T-helper 2 cell treated with Interferon-gamma antibody and Interleukin-4, amounts not matched to agents 5 μg/mL and 100 μg/mL, for 36 hours (primary cell): ENCODE measurements at regions not wholly inside any gene's neighbourhood (a gene's known extent, or its start where the extent isn't known, plus 50 kb on each side); places are given as distances from the start of the nearest gene placed in this dataset.

Experiments used
- DNase-seq: peaks from one replicate; pipeline ENCODE4 v3.0.0; 2021; ENCODE audit warnings: low spot score
- H3K27ac Mint-ChIP-seq: one replicate; pipeline ENCODE4 v1.8.0; 2021; ENCODE audit warnings: mild to moderate bottlenecking, mixed read lengths
- H3K27me3 Mint-ChIP-seq: one replicate; pipeline ENCODE4 v1.8.0; 2021; ENCODE audit warnings: low read depth, mixed read lengths
- H3K36me3 Mint-ChIP-seq: one replicate; pipeline ENCODE4 v1.8.0; 2021; ENCODE audit warnings: low read depth, mixed read lengths
- H3K4me1 Mint-ChIP-seq: one replicate; pipeline ENCODE4 v1.8.0; 2021; ENCODE audit warnings: low read depth, mixed read lengths
- H3K4me3 Mint-ChIP-seq: one replicate; pipeline ENCODE4 v1.8.0; 2022; ENCODE audit warnings: mild to moderate bottlenecking, moderate library complexity, mixed read lengths
- H3K9me3 Mint-ChIP-seq: one replicate; pipeline ENCODE4 v1.8.0; 2021; ENCODE audit warnings: mixed read lengths

DNA sequence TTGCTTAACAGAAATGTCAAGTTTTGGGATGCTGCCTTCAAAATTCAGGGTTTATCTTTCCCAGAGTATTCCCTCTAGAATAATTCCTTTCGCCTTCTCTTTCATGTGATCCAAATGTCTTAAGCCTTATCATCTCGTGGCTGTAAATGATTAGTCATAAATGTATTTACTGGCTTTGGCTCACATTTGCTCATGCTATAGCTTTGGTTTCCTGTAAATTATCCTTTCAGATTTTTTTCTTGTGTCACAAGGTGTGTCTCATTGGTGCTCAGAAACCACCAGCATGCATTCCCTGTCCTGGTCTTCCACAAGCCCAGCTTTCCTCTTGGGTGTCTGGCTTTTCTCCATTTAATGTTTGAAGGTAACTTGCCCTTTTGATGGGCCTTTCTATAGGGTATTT lies 692.7 kb upstream of the ALCAM start:
- Mint-ChIP-seq H3K4me1 (no peaks in the 10 kb centered on the region), H3K9me3 (no peaks in the 10 kb centered on the region), H3K27me3 (no peaks in the 10 kb centered on the region), H3K27ac (no peak overlapping the region), H3K4me3 (no peak overlapping the region), H3K36me3 (no peaks in the 10 kb centered on the region)
- DNase-seq, result no peak

DNA sequence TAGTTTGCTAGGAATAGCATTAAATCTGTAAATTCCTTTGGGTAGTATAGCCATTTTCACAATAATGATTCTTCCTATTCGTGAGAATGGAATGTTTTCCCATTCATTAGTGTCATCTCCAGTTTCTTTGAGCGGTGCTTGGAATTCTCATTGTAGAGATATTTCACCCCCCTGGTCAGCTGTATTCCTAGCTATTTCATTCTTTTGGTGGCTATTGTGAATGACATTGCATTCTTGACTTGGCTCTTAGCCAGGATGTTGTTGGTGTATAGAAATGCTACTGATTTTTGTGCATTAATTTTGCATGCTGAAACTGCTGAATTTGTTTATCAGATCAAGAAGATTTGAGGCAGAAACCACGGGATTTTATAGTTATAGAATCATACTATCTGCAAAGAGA lies 690.5 kb upstream of the ALCAM start:
- no peak overlapping the region for H3K27ac Mint-ChIP-seq
- DNase-seq, result no peak
- no peaks in the 10 kb centered on the region for H3K9me3 Mint-ChIP-seq
- no peaks in the 10 kb centered on the region for H3K27me3 Mint-ChIP-seq
- no peaks in the 10 kb centered on the region for H3K36me3 Mint-ChIP-seq
- H3K4me3 Mint-ChIP-seq, result no peak overlapping the region
- no peaks in the 10 kb centered on the region for H3K4me1 Mint-ChIP-seq

GRCh38 chr3:104677932-104678331 lies 688.8 kb upstream of the ALCAM start:
- Mint-ChIP-seq H3K27ac (no peak overlapping the region), H3K27me3 (no peaks in the 10 kb centered on the region), H3K36me3 (no peaks in the 10 kb centered on the region), H3K4me1 (no peaks in the 10 kb centered on the region), H3K4me3 (no peak overlapping the region), H3K9me3 (no peaks in the 10 kb centered on the region)
- DNase-seq, result no peak

DNA sequence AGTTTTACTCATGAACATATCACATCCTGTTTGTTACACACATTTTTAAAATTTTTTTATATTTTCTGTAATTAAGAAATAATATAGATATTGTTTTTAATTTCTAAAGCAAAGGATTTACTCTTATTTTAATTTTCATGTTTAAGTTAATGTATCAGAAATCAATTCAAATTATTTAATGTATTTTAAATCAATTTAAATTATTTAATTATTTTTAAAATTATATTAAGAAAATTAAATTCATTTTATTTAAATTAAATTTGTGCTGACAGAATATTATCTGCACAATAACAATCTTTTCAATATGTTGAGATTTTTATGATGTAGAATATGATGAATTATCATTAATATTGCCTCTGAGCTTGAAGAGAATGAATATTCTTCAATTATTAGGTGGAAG lies 681.2 kb upstream of the ALCAM start:
- Mint-ChIP-seq H3K4me3 (no peak overlapping the region), H3K27me3 (no peaks in the 10 kb centered on the region), H3K4me1 (no peaks in the 10 kb centered on the region), H3K9me3 (peaks cover 4% of the 10 kb centered on the region), H3K27ac (no peak overlapping the region), H3K36me3 (no peaks in the 10 kb centered on the region)
- DNase-seq, result no peak

DNA sequence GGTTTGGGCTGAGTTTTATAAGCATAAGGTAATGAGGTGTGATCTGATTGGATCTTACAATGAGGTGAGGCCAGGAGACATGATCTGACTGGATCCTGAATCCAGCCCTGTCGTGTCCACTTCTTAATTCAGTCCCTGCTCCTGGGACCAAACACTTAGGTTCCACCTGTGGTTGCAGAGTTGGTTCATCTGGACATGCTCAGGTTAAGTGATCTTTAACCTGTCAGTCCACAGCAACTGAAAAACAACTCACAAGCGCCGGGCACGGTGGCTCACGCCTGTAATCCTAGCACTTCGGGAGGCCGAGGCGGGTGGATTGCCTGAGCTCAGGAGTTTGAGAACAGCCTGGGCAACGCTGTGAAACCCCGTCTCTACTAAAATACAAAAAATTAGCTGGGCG lies 679.3 kb upstream of the ALCAM start:
- DNase-seq, result no peak
- Mint-ChIP-seq H3K4me3 (no peak overlapping the region), H3K27ac (no peak overlapping the region), H3K9me3 (peaks cover 4% of the 10 kb centered on the region), H3K4me1 (no peaks in the 10 kb centered on the region), H3K27me3 (no peaks in the 10 kb centered on the region), H3K36me3 (no peaks in the 10 kb centered on the region)

DNA sequence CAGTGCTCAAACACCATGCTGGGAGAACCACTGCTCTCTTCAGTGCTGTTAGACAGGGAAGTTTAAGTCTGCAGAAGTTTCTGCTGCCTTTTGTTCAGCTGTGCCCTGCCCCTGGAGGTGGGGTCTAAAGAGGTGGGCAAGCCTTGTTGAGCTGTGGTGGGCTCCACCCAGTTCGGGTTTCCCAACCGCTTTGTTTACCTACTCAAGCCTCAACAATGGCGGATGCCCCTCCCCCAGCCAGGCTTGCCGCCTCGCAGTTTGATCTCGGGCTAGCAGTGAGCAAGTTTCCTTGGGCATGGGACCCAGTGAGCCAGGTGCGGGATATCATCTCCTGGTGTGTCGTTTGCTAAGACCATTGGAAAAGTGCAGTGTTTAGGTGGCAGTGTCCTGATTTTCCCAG lies 670.2 kb upstream of the ALCAM start:
- Mint-ChIP-seq H3K27me3 (no peaks in the 10 kb centered on the region), H3K4me1 (no peaks in the 10 kb centered on the region), H3K4me3 (no peak overlapping the region), H3K27ac (no peak overlapping the region), H3K9me3 (no peaks in the 10 kb centered on the region), H3K36me3 (no peaks in the 10 kb centered on the region)
- DNase-seq, result no peak

DNA sequence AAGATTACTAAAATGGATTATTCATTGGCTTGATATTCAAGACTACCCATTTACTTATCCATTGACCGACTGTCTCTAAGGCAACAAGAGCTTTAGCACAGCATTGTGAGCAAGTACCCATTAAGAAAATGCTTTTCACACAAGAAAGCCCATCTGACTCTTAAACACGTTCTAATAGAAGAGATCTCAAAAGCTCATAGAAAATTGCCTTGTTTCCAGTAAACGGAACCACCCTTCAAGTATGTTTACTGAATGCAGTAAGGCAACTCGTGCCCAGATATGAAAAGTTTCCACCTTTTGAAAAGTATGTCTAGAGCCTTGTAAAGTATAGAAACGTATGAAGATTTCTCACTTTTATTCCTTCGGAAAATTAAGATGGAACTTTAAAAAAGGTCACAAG lies 655.3 kb upstream of the ALCAM start:
- H3K4me1 Mint-ChIP-seq, result no peaks in the 10 kb centered on the region
- no peak for DNase-seq
- H3K4me3 Mint-ChIP-seq, result no peak overlapping the region
- no peaks in the 10 kb centered on the region for H3K36me3 Mint-ChIP-seq
- H3K27me3 Mint-ChIP-seq, result no peaks in the 10 kb centered on the region
- no peaks in the 10 kb centered on the region for H3K9me3 Mint-ChIP-seq
- H3K27ac Mint-ChIP-seq, result no peak overlapping the region

- H3K27me3 Mint-ChIP-seq, result no peaks in the 10 kb centered on the region
Observed at GRCh38 chr3:104715972-104716371, 650.7 kb upstream of the ALCAM start.

DNA sequence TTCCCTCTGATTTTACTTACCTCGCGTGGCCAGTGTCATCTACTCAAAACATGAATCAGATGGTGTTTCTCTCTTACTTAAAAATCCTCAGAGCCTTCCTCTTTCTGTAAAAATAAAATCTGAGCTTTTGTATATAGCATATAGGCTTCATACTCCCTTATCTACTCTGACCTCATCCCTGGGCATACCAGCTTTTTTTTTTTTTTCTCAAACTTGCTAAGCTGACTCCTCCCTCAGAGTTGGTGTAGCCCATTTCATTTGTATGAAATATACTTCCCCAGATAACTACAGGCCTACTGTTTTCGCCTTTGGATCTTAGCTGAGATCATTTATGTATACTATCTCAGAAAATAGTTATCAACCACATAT lies 648.9 kb upstream of the ALCAM start:
- H3K4me3 Mint-ChIP-seq, result no peak overlapping the region
- H3K4me1 Mint-ChIP-seq, result no peaks in the 10 kb centered on the region
- no peaks in the 10 kb centered on the region for H3K9me3 Mint-ChIP-seq
- H3K27me3 Mint-ChIP-seq, result no peaks in the 10 kb centered on the region
- no peak overlapping the region for H3K27ac Mint-ChIP-seq
- DNase-seq, result no peak
- no peaks in the 10 kb centered on the region for H3K36me3 Mint-ChIP-seq

More at GRCh38 chr3:104715972-104716371, 650.7 kb upstream of the ALCAM start:
- DNase-seq, result no peak
- Mint-ChIP-seq H3K27ac (no peak overlapping the region), H3K36me3 (no peaks in the 10 kb centered on the region), H3K4me3 (no peak overlapping the region), H3K9me3 (no peaks in the 10 kb centered on the region), H3K4me1 (no peaks in the 10 kb centered on the region)

GRCh38 chr3:104723000-104723399 lies 643.7 kb upstream of the ALCAM start:
- Mint-ChIP-seq H3K4me3 (no peak overlapping the region), H3K9me3 (no peaks in the 10 kb centered on the region), H3K36me3 (no peaks in the 10 kb centered on the region), H3K4me1 (no peaks in the 10 kb centered on the region), H3K27ac (no peak overlapping the region), H3K27me3 (no peaks in the 10 kb centered on the region)
- DNase-seq, result no peak

DNA sequence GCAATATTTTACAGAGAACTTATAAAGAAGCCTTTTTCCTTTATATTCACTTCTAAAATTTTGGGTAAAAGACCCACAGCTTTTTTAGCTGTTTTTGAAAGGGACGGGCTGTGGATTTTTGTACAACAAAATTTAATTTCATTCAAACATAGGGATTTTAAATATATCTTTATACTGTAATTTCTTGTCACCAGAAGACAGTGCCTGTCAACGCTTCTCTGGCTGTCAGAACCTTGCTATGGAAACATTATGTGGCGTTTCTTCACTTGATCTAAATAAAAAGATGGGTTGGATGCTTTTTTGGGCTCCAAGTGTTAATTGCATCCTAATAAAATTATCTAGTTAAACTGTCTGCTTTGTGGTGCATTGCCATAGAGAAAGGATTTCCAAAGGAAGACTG lies 635.6 kb upstream of the ALCAM start:
- no peaks in the 10 kb centered on the region for H3K9me3 Mint-ChIP-seq
- H3K27me3 Mint-ChIP-seq, result no peaks in the 10 kb centered on the region
- no peak overlapping the region for H3K4me3 Mint-ChIP-seq
- no peak for DNase-seq
- no peak overlapping the region for H3K27ac Mint-ChIP-seq
- no peaks in the 10 kb centered on the region for H3K36me3 Mint-ChIP-seq
- H3K4me1 Mint-ChIP-seq, result no peaks in the 10 kb centered on the region

GRCh38 chr3:104734627-104735026 lies 632.1 kb upstream of the ALCAM start:
- Mint-ChIP-seq H3K27me3 (no peaks in the 10 kb centered on the region), H3K36me3 (no peaks in the 10 kb centered on the region), H3K4me1 (no peaks in the 10 kb centered on the region), H3K9me3 (no peaks in the 10 kb centered on the region), H3K4me3 (no peak overlapping the region), H3K27ac (no peak overlapping the region)
- DNase-seq, result no peak

DNA sequence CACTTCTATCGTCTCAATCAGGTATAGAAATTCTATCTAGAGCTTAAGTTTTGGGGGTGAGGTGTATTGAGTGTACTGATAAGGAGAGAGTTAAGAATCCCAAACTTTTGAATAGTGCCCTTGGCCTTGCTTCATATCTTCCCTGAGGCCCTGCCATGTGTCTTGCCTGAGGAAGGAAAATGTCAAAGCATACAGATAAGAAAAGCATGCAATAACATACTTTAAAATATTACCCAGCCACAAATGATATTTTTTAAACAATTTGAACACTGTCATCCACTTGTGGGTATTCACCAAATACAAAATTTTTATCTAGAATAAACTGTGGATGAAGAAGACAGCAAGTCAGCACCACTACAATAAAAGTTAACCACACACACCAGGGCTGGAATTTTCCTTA lies 631.0 kb upstream of the ALCAM start:
- H3K4me3 Mint-ChIP-seq, result no peak overlapping the region
- no peaks in the 10 kb centered on the region for H3K36me3 Mint-ChIP-seq
- no peak for DNase-seq
- H3K9me3 Mint-ChIP-seq, result no peaks in the 10 kb centered on the region
- H3K27me3 Mint-ChIP-seq, result no peaks in the 10 kb centered on the region
- no peaks in the 10 kb centered on the region for H3K4me1 Mint-ChIP-seq
- no peak overlapping the region for H3K27ac Mint-ChIP-seq

GRCh38 chr3:104738271-104738670 lies 628.4 kb upstream of the ALCAM start:
- Mint-ChIP-seq H3K9me3 (no peaks in the 10 kb centered on the region), H3K4me3 (no peak overlapping the region)

GRCh38 chr3:104740874-104741379 lies 625.8 kb upstream of the ALCAM start:
- Mint-ChIP-seq H3K9me3 (no peaks in the 10 kb centered on the region), H3K27me3 (no peaks in the 10 kb centered on the region), H3K4me3 (no peak overlapping the region), H3K36me3 (no peaks in the 10 kb centered on the region), H3K27ac (no peak overlapping the region), H3K4me1 (no peaks in the 10 kb centered on the region)
- DNase-seq, result no peak

More at GRCh38 chr3:104738271-104738670, 628.4 kb upstream of the ALCAM start:
- H3K27me3 Mint-ChIP-seq, result no peaks in the 10 kb centered on the region
- H3K36me3 Mint-ChIP-seq, result no peaks in the 10 kb centered on the region
- H3K4me1 Mint-ChIP-seq, result no peaks in the 10 kb centered on the region
- no peak overlapping the region for H3K27ac Mint-ChIP-seq
- no peak for DNase-seq
